ENCODE measurements at regions not wholly inside any gene's neighbourhood (a gene's known extent, or its start where the extent isn't known, plus 50 kb on each side); places are given as distances from the start of the nearest gene placed in this dataset.

DNA sequence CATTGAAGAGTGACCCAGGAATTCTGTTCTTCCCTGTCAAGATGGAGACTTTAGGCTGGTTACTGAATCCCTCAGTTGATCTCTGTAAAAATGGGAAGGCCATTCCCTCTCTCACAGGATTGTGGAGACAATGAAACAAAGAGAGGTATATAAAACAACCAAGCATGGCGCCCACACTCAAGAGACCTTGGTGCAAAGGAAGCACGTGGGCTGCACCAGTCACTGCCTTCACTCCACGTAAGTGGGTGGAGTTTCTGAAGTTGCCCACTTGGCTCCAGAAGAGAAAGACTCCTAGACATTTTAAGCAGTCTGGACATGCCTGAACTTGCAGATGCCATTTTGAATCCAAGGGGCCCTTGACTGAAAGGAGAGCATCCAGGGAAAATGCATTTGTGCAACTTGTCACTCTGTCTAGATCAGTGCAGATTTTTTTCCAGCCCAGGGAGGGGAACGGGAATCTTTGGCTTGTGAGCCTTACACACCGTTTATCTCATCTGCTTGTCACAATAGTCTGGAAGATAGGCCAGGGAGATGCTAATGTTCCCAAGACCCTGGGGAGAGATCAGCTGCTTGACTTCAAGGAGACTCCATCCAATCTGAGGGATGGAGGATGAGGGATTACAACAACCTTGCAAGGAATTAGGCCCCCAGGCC lies 96.9 kb upstream of the TBX3 start:
- POLR2A ChIA-PET = no interaction called here
- H3K27ac ChIP-seq (ENCODE audit: low read depth in 2 of 2, low read length in 1 of 2) = no peak overlapping the region
- H3K4me2 ChIP-seq = no peak overlapping the region
- CTCF ChIA-PET = no interaction called here
- no peaks in the 10 kb centered on the region for H3K36me3 ChIP-seq (replicated peaks in 1 of 2; ENCODE audit: control insufficient read depth in 1 of 2, insufficient read depth in 2 of 2, low read length in 1 of 2)
- H3K9me2 ChIP-seq = no peaks in the 10 kb centered on the region
- no peak overlapping the region for H3K9ac ChIP-seq
- no peaks in the 10 kb centered on the region for H3F3A ChIP-seq (replicated peaks; ENCODE audit: insufficient read depth)
- TF ChIP-seq RCOR1 (IDR thresholded peaks at IDR 0.05; ENCODE audit: low read length) = no peak
- TF ChIP-seq RXRA (IDR thresholded peaks at IDR 0.05; ENCODE audit: borderline replicate concordance, low read depth) = no peak
- no peak for TF ChIP-seq ELF1 (IDR thresholded peaks at IDR 0.05)
- TF ChIP-seq NRF1 (IDR thresholded peaks at IDR 0.05; ENCODE audit: low read depth, low read length) = no peak
- TF ChIP-seq FOXJ3 (CRISPR knock-in tag; IDR thresholded peaks at IDR 0.05) = no peak
- TF ChIP-seq, protein P1, sequence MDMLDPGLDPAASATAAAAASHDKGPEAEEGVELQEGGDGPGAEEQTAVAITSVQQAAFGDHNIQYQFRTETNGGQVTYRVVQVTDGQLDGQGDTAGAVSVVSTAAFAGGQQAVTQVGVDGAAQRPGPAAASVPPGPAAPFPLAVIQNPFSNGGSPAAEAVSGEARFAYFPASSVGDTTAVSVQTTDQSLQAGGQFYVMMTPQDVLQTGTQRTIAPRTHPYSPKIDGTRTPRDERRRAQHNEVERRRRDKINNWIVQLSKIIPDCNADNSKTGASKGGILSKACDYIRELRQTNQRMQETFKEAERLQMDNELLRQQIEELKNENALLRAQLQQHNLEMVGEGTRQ (IDR thresholded peaks at IDR 0.05; ENCODE audit: borderline replicate concordance, low read depth, low read length) = no peak
- TF ChIP-seq, protein P2, sequence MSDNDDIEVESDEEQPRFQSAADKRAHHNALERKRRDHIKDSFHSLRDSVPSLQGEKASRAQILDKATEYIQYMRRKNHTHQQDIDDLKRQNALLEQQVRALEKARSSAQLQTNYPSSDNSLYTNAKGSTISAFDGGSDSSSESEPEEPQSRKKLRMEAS (IDR thresholded peaks at IDR 0.05; ENCODE audit: low read depth) = no peak
- H3K9me3 ChIP-seq = no peaks in the 10 kb centered on the region
- no peaks in the 10 kb centered on the region for H4K20me1 ChIP-seq (ENCODE audit: insufficient read depth)
- 78% methylated on average over 5 of the region's 5 CpGs for WGBS (ENCODE audit: low lambda C conversion rate)
- H3K79me2 ChIP-seq (ENCODE audit: insufficient read depth) = no peaks in the 10 kb centered on the region
- DNase-seq = no peak
- no peaks in the 10 kb centered on the region for H3K4me1 ChIP-seq (ENCODE audit: control insufficient read depth in 1 of 2, insufficient read depth in 2 of 2, low read depth in 1 of 2, low read length in 1 of 2)
- H3K4me3 ChIP-seq (ENCODE audit: low read depth in 2 of 2, low read length in 1 of 2) = no peak overlapping the region
- H3K27me3 ChIP-seq (ENCODE audit: insufficient read depth) = no peaks in the 10 kb centered on the region
- no peak overlapping the region for H2AFZ ChIP-seq (ENCODE audit: low read depth)

DNA sequence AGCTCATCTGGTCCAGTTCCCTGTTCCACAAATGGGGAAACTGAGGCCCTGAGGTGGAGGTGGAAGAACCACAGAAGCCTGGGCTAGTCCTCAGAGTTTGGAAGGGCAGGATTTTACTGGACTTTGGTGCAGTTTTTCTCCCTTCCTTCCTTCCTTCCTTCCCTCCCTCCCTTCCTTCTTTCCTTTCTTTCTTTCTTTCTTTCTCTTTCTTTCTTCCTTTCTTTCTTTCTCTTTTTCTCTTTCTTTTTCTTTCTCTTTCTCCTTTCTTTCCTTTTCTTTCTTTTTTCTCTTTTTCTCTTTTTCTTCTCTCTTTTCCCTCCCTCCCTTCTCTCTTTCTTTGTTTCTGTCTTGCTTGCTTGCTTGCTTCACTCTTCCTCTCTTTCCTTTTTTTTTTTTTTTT lies 95.7 kb upstream of the TBX3 start:
- no peaks in the 10 kb centered on the region for H3K79me2 ChIP-seq (ENCODE audit: insufficient read depth)
- TF ChIP-seq ELF1 (IDR thresholded peaks at IDR 0.05) = no peak
- TF ChIP-seq GATA2 (CRISPR knock-in tag; IDR thresholded peaks at IDR 0.05) = no peak
- TF ChIP-seq SIN3A (IDR thresholded peaks at IDR 0.05; ENCODE audit: borderline replicate concordance, low read depth, low read length) = no peak
- no peak for TF ChIP-seq NFIC (IDR thresholded peaks at IDR 0.05; ENCODE audit: borderline replicate concordance)
- TF ChIP-seq MEF2A (IDR thresholded peaks at IDR 0.05; ENCODE audit: borderline replicate concordance, low read depth) = no peak
- no peaks in the 10 kb centered on the region for H3K27me3 ChIP-seq (ENCODE audit: insufficient read depth)
- CTCF ChIA-PET = interaction anchor here (0.5 kb wide), 1 partner anchor 652 kb away, joined by 3 read pairs; no protein-coding TSS in a partner anchor
- H3K9ac ChIP-seq = no peak overlapping the region
- POLR2A ChIA-PET = no interaction called here
- H3K4me1 ChIP-seq (ENCODE audit: control insufficient read depth in 1 of 2, insufficient read depth in 2 of 2, low read depth in 1 of 2, low read length in 1 of 2) = no peaks in the 10 kb centered on the region
- H2AFZ ChIP-seq (ENCODE audit: low read depth) = no peak overlapping the region
- H3K9me2 ChIP-seq = no peaks in the 10 kb centered on the region
- no peak for DNase-seq
- H3K4me3 ChIP-seq (ENCODE audit: low read depth in 2 of 2, low read length in 1 of 2) = no peak overlapping the region
- no peaks in the 10 kb centered on the region for H3F3A ChIP-seq (replicated peaks; ENCODE audit: insufficient read depth)
- H4K20me1 ChIP-seq (ENCODE audit: insufficient read depth) = no peaks in the 10 kb centered on the region
- no peaks in the 10 kb centered on the region for H3K36me3 ChIP-seq (replicated peaks in 1 of 2; ENCODE audit: control insufficient read depth in 1 of 2, insufficient read depth in 2 of 2, low read length in 1 of 2)
- H3K9me3 ChIP-seq = no peaks in the 10 kb centered on the region
- H3K4me2 ChIP-seq = no peak overlapping the region
- H3K27ac ChIP-seq (ENCODE audit: low read depth in 2 of 2, low read length in 1 of 2) = no peak overlapping the region

DNA sequence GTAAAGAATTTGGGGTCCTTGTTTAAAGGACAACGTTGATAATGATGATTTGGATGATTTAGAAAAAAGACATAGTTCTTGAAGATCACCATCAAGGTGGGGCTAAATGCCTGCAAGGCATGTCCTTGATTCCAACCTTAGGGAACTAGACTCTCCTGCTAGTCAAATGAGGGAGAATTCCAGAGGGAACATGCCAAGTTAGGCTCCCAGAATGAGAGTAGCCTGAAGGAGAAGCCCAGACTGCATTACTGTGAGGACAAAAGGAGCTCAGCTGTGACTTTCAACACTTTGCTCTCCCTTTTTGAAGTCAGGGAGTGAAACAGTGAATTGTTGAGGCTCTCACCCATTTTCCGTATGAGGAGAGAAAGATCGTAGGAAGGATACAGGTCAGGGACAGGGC lies 95.2 kb upstream of the TBX3 start:
- WGBS (ENCODE audit: low lambda C conversion rate) = 68% methylated on average over 3 of the region's 3 CpGs
- no peak overlapping the region for H3K4me2 ChIP-seq
- no peaks in the 10 kb centered on the region for H3K9me2 ChIP-seq
- no peaks in the 10 kb centered on the region for H4K20me1 ChIP-seq (ENCODE audit: insufficient read depth)
- no peaks in the 10 kb centered on the region for H3F3A ChIP-seq (replicated peaks; ENCODE audit: insufficient read depth)
- H3K9ac ChIP-seq = no peak overlapping the region
- no peaks in the 10 kb centered on the region for H3K9me3 ChIP-seq
- no peak for DNase-seq
- ChIA-PET POLR2A (no interaction called here), CTCF (interaction anchor here (0.5 kb wide), 1 partner anchor 652 kb away, joined by 3 read pairs; no protein-coding TSS in a partner anchor)
- H3K79me2 ChIP-seq (ENCODE audit: insufficient read depth) = no peaks in the 10 kb centered on the region
- H3K27ac ChIP-seq (ENCODE audit: low read depth in 2 of 2, low read length in 1 of 2) = no peak overlapping the region
- H2AFZ ChIP-seq (ENCODE audit: low read depth) = no peak overlapping the region
- H3K4me3 ChIP-seq (ENCODE audit: low read depth in 2 of 2, low read length in 1 of 2) = no peak overlapping the region
- H3K36me3 ChIP-seq (replicated peaks in 1 of 2; ENCODE audit: control insufficient read depth in 1 of 2, insufficient read depth in 2 of 2, low read length in 1 of 2) = no peaks in the 10 kb centered on the region
- no peaks in the 10 kb centered on the region for H3K4me1 ChIP-seq (ENCODE audit: control insufficient read depth in 1 of 2, insufficient read depth in 2 of 2, low read depth in 1 of 2, low read length in 1 of 2)
- H3K27me3 ChIP-seq (ENCODE audit: insufficient read depth) = no peaks in the 10 kb centered on the region
- TF ChIP-seq TEAD4 (IDR thresholded peaks at IDR 0.05; ENCODE audit: borderline replicate concordance, insufficient read depth) (no peak), JUND (IDR thresholded peaks at IDR 0.05) (no peak), SIN3A (IDR thresholded peaks at IDR 0.05; ENCODE audit: borderline replicate concordance, low read depth, low read length) (no peak), GATA2 (CRISPR knock-in tag; IDR thresholded peaks at IDR 0.05) (no peak), FOXJ3 (CRISPR knock-in tag; IDR thresholded peaks at IDR 0.05) (no peak), RXRA (IDR thresholded peaks at IDR 0.05; ENCODE audit: borderline replicate concordance, low read depth) (no peak)
- TF ChIP-seq, protein P3, sequence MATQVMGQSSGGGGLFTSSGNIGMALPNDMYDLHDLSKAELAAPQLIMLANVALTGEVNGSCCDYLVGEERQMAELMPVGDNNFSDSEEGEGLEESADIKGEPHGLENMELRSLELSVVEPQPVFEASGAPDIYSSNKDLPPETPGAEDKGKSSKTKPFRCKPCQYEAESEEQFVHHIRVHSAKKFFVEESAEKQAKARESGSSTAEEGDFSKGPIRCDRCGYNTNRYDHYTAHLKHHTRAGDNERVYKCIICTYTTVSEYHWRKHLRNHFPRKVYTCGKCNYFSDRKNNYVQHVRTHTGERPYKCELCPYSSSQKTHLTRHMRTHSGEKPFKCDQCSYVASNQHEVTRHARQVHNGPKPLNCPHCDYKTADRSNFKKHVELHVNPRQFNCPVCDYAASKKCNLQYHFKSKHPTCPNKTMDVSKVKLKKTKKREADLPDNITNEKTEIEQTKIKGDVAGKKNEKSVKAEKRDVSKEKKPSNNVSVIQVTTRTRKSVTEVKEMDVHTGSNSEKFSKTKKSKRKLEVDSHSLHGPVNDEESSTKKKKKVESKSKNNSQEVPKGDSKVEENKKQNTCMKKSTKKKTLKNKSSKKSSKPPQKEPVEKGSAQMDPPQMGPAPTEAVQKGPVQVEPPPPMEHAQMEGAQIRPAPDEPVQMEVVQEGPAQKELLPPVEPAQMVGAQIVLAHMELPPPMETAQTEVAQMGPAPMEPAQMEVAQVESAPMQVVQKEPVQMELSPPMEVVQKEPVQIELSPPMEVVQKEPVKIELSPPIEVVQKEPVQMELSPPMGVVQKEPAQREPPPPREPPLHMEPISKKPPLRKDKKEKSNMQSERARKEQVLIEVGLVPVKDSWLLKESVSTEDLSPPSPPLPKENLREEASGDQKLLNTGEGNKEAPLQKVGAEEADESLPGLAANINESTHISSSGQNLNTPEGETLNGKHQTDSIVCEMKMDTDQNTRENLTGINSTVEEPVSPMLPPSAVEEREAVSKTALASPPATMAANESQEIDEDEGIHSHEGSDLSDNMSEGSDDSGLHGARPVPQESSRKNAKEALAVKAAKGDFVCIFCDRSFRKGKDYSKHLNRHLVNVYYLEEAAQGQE (IDR thresholded peaks at IDR 0.05; ENCODE audit: low read depth, low read length) = no peak
- TF ChIP-seq, protein P1 (IDR thresholded peaks at IDR 0.05; ENCODE audit: borderline replicate concordance, low read depth, low read length) = no peak
- TF ChIP-seq, protein P2 (IDR thresholded peaks at IDR 0.05; ENCODE audit: low read depth) = no peak

Measured in SK-N-SH (cell line).